Trophoblast cell (in vitro differentiated cells and primary cell): ENCODE measurements at regions not wholly inside any gene's neighbourhood (a gene's known extent, or its start where the extent isn't known, plus 50 kb on each side); places are given as distances from the start of the nearest gene placed in this dataset.
"Not testable (repeated sequence)": the region's sequence is repeated elsewhere in the genome, so short reads cannot be mapped to it uniquely, and the experiment has no call there.

Source experiments
- DNase-seq, 2 donors: peaks; one replicate each; pipeline ENCODE4 v3.0.0-alpha.2; 2016
- H2AFZ ChIP-seq: 2 replicates; pipeline ENCODE4 v1.6.1; 2013; ENCODE audit warnings: low read length, moderate library complexity, mild to moderate bottlenecking; ENCODE audit not compliant: insufficient read depth, poor library complexity
- H2AK5ac ChIP-seq: 2 replicates; pipeline ENCODE4 v1.6.1; 2013; ENCODE audit warnings: mild to moderate bottlenecking, low read length
- H2BK120ac ChIP-seq: 2 replicates; pipeline ENCODE4 v1.6.1; 2013; ENCODE audit warnings: low read length, mild to moderate bottlenecking, moderate library complexity; ENCODE audit not compliant: insufficient read depth, poor library complexity
- H2BK12ac ChIP-seq: 2 replicates; pipeline ENCODE4 v1.6.1; 2013; ENCODE audit warnings: mild to moderate bottlenecking, low read length, moderate library complexity
- H2BK5ac ChIP-seq: 2 replicates; pipeline ENCODE4 v1.6.1; 2013; ENCODE audit warnings: low read length, low read depth, moderate library complexity, mild to moderate bottlenecking; ENCODE audit not compliant: poor library complexity
- H3K14ac ChIP-seq: 2 replicates; pipeline ENCODE4 v1.6.1; 2013; ENCODE audit warnings: mild to moderate bottlenecking, low read length
- H3K18ac ChIP-seq: 2 replicates; pipeline ENCODE4 v1.6.1; 2013; ENCODE audit warnings: mild to moderate bottlenecking, low read length
- H3K23ac ChIP-seq: 2 replicates; pipeline ENCODE4 v1.6.1; 2013; ENCODE audit warnings: low read length
- H3K27ac ChIP-seq: 2 replicates; pipeline ENCODE4 v1.5.1; 2013; ENCODE audit warnings: low read depth, mild to moderate bottlenecking, inconsistent platforms, low read length, moderate library complexity
- H3K27me3 ChIP-seq: 2 replicates; pipeline ENCODE4 v1.6.1; 2013; ENCODE audit warnings: inconsistent platforms, mild to moderate bottlenecking, low read length, moderate library complexity; ENCODE audit not compliant: insufficient read depth
- H3K36me3 ChIP-seq, 2 experiments: 1 replicate in 1 of 2; 2 replicates in 1 of 2; pipeline ENCODE4 v1.6.1; 2013; ENCODE audit warnings: low read length in 2 of 2, mild to moderate bottlenecking in 2 of 2, moderate library complexity in 1 of 2; ENCODE audit not compliant: insufficient read depth in 2 of 2, control insufficient read depth in 1 of 2
- H3K4ac ChIP-seq: 2 replicates; pipeline ENCODE4 v1.6.1; 2013; ENCODE audit warnings: low read depth, mild to moderate bottlenecking, low read length, moderate library complexity
- H3K4me1 ChIP-seq, 2 experiments: 1 replicate in 1 of 2; 2 replicates in 1 of 2; pipeline ENCODE4 v1.6.1; 2013; ENCODE audit warnings: low read length in 2 of 2, mild to moderate bottlenecking in 2 of 2, moderate library complexity in 1 of 2; ENCODE audit not compliant: insufficient read depth in 2 of 2, control insufficient read depth in 1 of 2
- H3K4me2 ChIP-seq: 2 replicates; pipeline ENCODE4 v1.6.1; 2013; ENCODE audit warnings: inconsistent platforms, mild to moderate bottlenecking, low read length, moderate library complexity
- H3K4me3 ChIP-seq: 2 replicates; pipeline ENCODE4 v1.5.1; 2013; ENCODE audit warnings: mild to moderate bottlenecking, low read depth, low read length, inconsistent platforms
- H3K79me1 ChIP-seq: one replicate; pipeline ENCODE4 v1.6.1; 2013; ENCODE audit warnings: low read length
- H3K79me2 ChIP-seq: 2 replicates; pipeline ENCODE4 v1.6.1; 2013; ENCODE audit warnings: low read length, mild to moderate bottlenecking; ENCODE audit not compliant: control insufficient read depth, insufficient read depth, poor library complexity
- H3K9ac ChIP-seq: 2 replicates; pipeline ENCODE4 v1.6.1; 2013; ENCODE audit warnings: mild to moderate bottlenecking, low read length
- H3K9me3 ChIP-seq: 2 replicates; pipeline ENCODE4 v1.6.1; 2013; ENCODE audit warnings: low read depth, mild to moderate bottlenecking, control low read depth, inconsistent platforms, low read length; ENCODE audit not compliant: insufficient read depth
- H4K12ac ChIP-seq: 2 replicates; pipeline ENCODE4 v1.6.1; 2013; ENCODE audit warnings: low read depth, mild to moderate bottlenecking, low read length, moderate library complexity
- H4K8ac ChIP-seq: 2 replicates; pipeline ENCODE4 v1.6.1; 2013; ENCODE audit warnings: low read depth, mild to moderate bottlenecking, low read length, moderate library complexity
- H4K91ac ChIP-seq: one replicate; pipeline ENCODE4 v1.6.1; 2013; ENCODE audit warnings: low read depth, mild to moderate bottlenecking, low read length, moderate library complexity
- WGBS: extraction: QIAGEN DNeasy Blood & Tissue Kit; methylation state at CpG from one replicate; pipeline ENCODE4 v1.1.7; 2013; ENCODE audit warnings: missing lambda C conversion rate; ENCODE audit not compliant: insufficient read length, insufficient coverage; ENCODE audit errors: extremely low coverage; 5-methylcytosine and 5-hydroxymethylcytosine counted together

DNA sequence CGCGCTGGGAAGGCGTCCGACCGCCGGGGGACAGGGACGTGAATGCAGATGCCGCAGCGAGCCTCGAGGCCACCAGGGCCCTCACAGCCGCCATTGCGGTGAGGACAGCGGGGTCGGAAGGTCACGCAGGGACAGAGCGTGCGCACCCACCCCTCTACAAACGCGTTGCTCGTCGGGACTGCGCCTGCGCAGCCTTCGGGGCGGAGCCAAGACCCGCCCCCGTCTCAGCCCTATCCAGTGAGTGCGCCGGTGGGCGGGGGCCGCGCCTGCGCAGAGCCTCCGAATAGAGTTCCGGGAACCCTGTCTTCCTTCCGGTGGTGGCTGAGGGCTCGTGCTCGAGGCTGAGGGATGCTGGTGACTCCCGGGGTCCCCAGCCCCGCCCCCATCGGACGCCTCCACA, 5393.1 kb upstream of the TPTE start:
- H2BK120ac ChIP-seq, H3K4me1 ChIP-seq, H4K91ac ChIP-seq, H3K4me2 ChIP-seq, H2BK12ac ChIP-seq, H2AFZ ChIP-seq, H3K9ac ChIP-seq, H3K23ac ChIP-seq, H3K9me3 ChIP-seq, H3K79me1 ChIP-seq, H3K27ac ChIP-seq, H4K12ac ChIP-seq, H3K36me3 ChIP-seq, H3K27me3 ChIP-seq, H2AK5ac ChIP-seq, H3K14ac ChIP-seq, H4K8ac ChIP-seq, H3K18ac ChIP-seq, H2BK5ac ChIP-seq, H3K4ac ChIP-seq, H3K79me2 ChIP-seq: not testable (repeated sequence)
- no CpG with 5 or more reads among the region's 42 CpGs for WGBS
- H3K4me3 ChIP-seq, result peak overlapping the region; percentile 74
- DNase-seq, result peak; percentile 80 to 85

- not testable (repeated sequence) for H2AFZ ChIP-seq, H3K18ac ChIP-seq, H3K4ac ChIP-seq, H2BK12ac ChIP-seq, H3K9me3 ChIP-seq, H2BK5ac ChIP-seq, H3K4me2 ChIP-seq, H3K79me2 ChIP-seq, H2BK120ac ChIP-seq, H3K4me1 ChIP-seq, H3K23ac ChIP-seq, H4K12ac ChIP-seq, H3K79me1 ChIP-seq, H4K91ac ChIP-seq, H3K36me3 ChIP-seq, H4K8ac ChIP-seq, H3K27ac ChIP-seq, H3K27me3 ChIP-seq, H3K4me3 ChIP-seq, H2AK5ac ChIP-seq, H3K14ac ChIP-seq, DNase-seq, H3K9ac ChIP-seq
- WGBS, result no CpG with 5 or more reads among the region's 19 CpGs
Observed at GRCh38 chr21:5133824-5134223, 5387.6 kb upstream of the TPTE start.

GRCh38 chr21:5136406-5136805, 5385.0 kb upstream of the TPTE start:
- not testable (repeated sequence) for H2BK12ac ChIP-seq, H2BK120ac ChIP-seq, H3K4me3 ChIP-seq, H4K91ac ChIP-seq, H3K27ac ChIP-seq, H3K4me1 ChIP-seq, H2AFZ ChIP-seq, H3K79me2 ChIP-seq, DNase-seq, H3K36me3 ChIP-seq, H4K8ac ChIP-seq, H3K4me2 ChIP-seq, H3K23ac ChIP-seq, H3K14ac ChIP-seq, H2AK5ac ChIP-seq, H4K12ac ChIP-seq, H3K9me3 ChIP-seq, H3K9ac ChIP-seq, H3K27me3 ChIP-seq, H3K79me1 ChIP-seq, H3K18ac ChIP-seq, H3K4ac ChIP-seq, H2BK5ac ChIP-seq
- no CpG with 5 or more reads among the region's 8 CpGs for WGBS

GRCh38 chr21:5137006-5137405, 5384.4 kb upstream of the TPTE start:
- H4K8ac ChIP-seq, H3K18ac ChIP-seq, H3K4ac ChIP-seq, H4K91ac ChIP-seq, DNase-seq, H2BK5ac ChIP-seq, H3K23ac ChIP-seq, H4K12ac ChIP-seq, H3K9me3 ChIP-seq, H3K9ac ChIP-seq, H3K79me1 ChIP-seq, H3K36me3 ChIP-seq, H2AK5ac ChIP-seq, H3K4me2 ChIP-seq, H2BK12ac ChIP-seq, H3K4me1 ChIP-seq, H3K79me2 ChIP-seq, H2AFZ ChIP-seq, H3K27ac ChIP-seq, H3K14ac ChIP-seq, H3K4me3 ChIP-seq, H2BK120ac ChIP-seq, H3K27me3 ChIP-seq: not testable (repeated sequence)
- no CpG with 5 or more reads among the region's 18 CpGs for WGBS
